ENCODE measurements at regions not wholly inside any gene's neighbourhood (a gene's known extent, or its start where the extent isn't known, plus 50 kb on each side); places are given as distances from the start of the nearest gene placed in this dataset.
"Not testable (repeated sequence)": the region's sequence is repeated elsewhere in the genome, so short reads cannot be mapped to it uniquely, and the experiment has no call there.

GRCh38 chr7:138378741-138379559 is 81.1 kb upstream of the TRIM24 start:
- no peak for DNase-seq

DNA sequence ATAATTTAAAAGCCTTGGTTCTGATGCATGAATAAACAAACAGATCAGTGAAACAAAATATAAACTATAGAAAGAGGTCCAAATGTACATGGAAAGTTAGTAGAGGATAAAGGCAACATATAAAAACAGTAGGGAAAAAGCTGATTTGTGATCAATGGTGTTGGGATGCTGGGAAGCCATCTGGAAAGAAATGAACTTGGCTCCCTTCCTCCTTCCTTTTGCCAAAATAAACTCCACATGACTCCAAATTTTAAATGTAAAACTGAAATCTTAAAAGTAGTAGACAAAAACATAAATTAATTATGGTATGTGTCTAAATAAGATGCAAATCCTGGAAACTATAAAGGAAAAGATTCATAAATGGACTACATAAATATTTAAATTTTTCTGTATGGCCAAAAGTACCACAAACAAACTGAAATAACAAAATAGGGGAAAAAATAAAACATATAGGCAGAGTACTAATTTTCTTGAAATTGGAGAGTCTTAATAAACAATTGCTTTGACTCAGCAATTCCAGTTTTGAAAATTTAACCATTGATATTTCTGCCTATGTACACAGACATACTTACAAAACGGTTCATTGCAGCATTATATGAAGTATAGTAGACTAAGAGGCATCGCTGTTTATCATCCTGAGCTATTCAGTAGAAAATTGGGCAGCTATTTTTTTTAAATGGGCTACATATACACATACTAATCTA is 77.0 kb upstream of the TRIM24 start:
- no peak for DNase-seq

DNA sequence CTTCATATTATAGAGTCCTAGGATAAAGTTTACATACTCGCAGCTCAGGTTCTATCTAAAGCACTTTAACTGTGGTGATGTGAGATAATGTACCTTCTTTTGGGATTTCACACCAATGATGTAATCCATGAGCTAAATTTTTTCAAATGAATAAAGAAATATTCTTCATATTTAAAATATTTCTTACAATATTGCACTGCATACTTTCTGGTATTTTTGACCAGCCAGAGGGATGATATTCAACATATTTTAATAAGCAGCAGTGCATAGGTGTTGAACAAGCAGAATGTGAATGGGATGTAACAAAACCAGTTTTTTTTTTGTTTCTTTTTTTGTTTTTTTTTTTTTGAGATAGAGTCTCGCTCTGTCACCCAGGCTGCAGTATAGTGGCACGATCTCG is 73.2 kb upstream of the TRIM24 start:
- DNase-seq, result no peak

- no peak for DNase-seq
These were observed 72.1 kb upstream of the TRIM24 start for GRCh38 chr7:138387755-138388475.

GRCh38 chr7:138388673-138389491 is 71.2 kb upstream of the TRIM24 start:
- DNase-seq, result no peak

DNA sequence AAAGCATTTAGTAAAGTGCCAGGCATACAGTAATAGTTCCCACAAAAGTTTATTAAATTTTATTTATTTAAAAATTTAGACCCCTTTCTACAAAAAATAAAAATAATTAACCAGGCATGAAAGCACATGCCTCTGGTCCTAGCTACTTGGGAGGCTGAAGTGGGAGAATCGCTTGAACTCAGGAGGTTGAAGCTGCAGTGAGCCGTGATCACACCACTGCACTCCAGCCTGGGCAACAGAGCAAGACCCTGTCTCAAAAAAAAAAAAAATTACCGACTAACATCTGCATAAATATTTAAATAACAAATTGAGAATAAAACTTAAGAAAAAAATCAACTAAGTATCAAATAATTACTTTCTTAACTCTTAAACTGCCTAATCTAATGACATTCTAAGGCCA is 64.3 kb upstream of the TRIM24 start:
- DNase-seq, result no peak

- no peak for DNase-seq
These were observed 63.6 kb upstream of the TRIM24 start for GRCh38 chr7:138396251-138397070.

DNA sequence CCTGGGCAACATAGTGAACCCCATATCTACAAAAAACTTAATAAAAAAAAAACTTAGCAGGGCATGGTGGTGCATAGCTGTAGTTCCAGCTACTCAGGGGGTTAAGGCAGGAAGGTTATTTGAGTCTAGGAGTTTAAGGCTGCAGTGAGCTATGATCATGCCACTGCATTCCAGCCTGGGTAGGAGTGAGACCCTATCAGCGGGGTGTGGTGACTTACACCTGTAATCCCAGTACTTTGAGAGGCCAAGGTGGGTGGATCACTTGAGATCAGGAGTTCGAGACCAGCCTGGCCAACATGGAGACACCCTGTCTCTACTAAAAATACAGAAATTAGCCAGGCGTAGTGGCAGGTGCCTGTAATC is 63.0 kb upstream of the TRIM24 start:
- DNase-seq, result not testable (repeated sequence)

- no peak for DNase-seq
These were observed 61.2 kb upstream of the TRIM24 start for GRCh38 chr7:138398857-138399256.

DNA sequence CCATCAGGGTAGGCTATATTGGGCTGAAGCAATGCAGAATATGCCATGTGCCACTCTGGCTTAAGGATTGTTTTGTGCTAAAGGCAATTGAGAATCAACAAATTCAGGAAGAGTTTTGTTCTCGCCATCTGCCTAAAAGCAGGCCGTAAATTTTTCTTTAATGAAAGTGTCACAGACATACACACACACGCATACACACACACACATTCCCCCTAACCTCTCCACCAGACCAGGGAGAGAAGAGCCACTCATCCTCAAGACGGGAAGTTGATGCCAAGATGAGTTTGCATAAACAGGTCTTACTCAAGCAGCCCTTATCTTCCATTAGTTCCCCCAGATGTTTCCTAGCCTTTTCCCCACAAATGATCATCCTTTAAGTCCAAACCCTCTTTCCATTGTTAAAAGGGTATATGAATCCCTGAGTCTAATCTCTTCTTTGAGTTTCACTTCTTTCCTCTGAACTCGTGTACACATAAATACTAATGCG is 59.6 kb upstream of the TRIM24 start:
- DNase-seq, result no peak

- DNase-seq, result no peak
These were observed 57.3 kb upstream of the TRIM24 start for GRCh38 chr7:138402749-138403148.

- DNase-seq, result no peak
These were observed 54.6 kb upstream of the TRIM24 start for GRCh38 chr7:138405496-138405895.

DNA sequence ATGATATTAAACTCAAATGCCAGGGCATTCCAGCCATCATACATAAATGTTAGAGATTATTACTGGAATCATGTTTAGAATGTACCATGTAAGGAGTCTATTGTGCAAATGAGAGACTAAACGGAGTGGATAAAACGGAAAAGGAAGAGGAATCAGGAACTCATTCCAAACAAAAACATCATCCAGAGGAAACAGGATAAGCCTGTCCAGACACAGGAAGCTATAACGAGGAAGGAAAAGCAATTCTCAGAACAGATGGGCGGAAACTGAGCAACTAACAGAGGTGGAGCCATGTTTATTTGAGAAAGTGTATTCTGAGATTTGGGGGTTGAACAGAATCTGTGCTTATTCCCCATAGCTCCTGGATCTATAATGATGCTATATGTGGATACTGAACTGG is 52.3 kb upstream of the TRIM24 start:
- no peak for DNase-seq

Measured in midbrain (tissue), 1 donor.